NB4 (cell line): ENCODE measurements at regions not wholly inside any gene's neighbourhood (a gene's known extent, or its start where the extent isn't known, plus 50 kb on each side); places are given as distances from the start of the nearest gene placed in this dataset.

Experiments
- CTCF ChIP-seq: IDR thresholded peaks from one replicate; pipeline ENCODE4 v1.5.1; 2012; ENCODE audit warnings: low read depth, low read length
- POLR2A ChIP-seq: IDR thresholded peaks from 2 replicates; pipeline ENCODE4 v1.6.1; 2011; ENCODE audit warnings: mild to moderate bottlenecking; ENCODE audit not compliant: insufficient read length; ENCODE audit errors: extremely low read depth

- TF ChIP-seq CTCF, result no peak
- no peak for TF ChIP-seq POLR2A
Measured at GRCh38 chr1:57612833-57613232, 189.0 kb upstream of the DAB1 start.
